ENCODE measurements at regions not wholly inside any gene's neighbourhood (a gene's known extent, or its start where the extent isn't known, plus 50 kb on each side); places are given as distances from the start of the nearest gene placed in this dataset.

DNA sequence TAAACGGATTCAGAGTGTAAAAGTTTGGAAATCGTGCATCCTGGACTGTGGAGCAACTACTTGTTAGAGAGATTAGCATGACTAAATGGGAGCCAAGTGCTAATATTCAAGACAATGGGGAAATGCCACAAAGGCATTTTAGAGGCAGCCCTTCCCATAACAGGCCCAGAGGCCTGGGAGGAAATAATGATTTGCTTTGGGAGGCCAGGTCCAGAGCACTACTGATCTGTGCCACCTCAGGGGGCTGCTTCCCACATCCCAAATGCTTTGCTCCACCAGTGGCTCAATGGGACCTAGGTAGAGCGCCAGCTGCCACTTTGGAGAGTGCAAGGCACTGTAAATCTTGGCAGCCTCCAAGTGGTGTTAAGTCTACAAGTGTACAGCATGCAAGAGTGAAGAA is 91.9 kb upstream of the HSF2 start:
- no peak for DNase-seq

DNA sequence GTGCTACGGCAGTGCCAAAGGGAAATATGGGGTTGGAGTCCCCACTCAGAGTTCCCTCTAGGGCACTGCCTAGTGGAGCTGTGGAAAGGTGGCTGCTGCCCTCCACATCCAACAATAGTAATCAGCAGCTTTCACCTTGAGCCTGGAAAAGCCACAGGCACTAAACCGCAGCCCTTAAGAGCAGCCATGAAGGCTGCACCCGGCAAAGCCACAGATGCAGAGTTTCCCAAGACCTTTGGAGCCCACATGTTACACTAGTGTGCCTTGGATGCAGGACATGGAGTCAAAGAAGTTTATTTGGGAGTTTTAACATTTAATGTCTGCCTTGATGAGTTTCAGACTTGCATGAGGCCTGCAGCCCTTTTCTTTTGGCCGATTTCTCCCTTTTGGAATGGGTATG is 91.4 kb upstream of the HSF2 start:
- DNase-seq = no peak

- DNase-seq = no peak
Observed at GRCh38 chr6:122315842-122316241, 83.6 kb upstream of the HSF2 start.

GRCh38 chr6:122322824-122323223 is 76.6 kb upstream of the HSF2 start:
- no peak for DNase-seq

GRCh38 chr6:122323361-122323760 is 76.1 kb upstream of the HSF2 start:
- no peak for DNase-seq

DNA sequence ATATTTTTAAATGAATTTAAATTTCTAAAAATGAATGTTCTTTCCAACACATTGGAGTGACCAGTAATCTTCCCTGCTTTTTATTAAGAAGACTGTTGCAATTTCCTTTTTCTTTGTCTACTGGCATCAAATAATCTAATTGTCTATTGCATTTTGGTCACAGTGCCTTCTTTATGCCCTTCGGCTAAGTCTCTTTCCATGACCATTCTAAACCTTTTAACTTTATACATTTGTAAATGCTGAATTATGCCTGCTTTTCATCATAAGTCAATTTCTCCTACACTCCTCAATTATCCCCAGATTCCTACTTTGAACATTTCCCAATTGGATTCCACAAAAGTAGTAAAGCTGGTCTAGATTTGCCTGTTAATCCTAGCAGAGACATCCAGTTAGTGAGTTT is 69.1 kb upstream of the HSF2 start:
- DNase-seq = no peak

DNA sequence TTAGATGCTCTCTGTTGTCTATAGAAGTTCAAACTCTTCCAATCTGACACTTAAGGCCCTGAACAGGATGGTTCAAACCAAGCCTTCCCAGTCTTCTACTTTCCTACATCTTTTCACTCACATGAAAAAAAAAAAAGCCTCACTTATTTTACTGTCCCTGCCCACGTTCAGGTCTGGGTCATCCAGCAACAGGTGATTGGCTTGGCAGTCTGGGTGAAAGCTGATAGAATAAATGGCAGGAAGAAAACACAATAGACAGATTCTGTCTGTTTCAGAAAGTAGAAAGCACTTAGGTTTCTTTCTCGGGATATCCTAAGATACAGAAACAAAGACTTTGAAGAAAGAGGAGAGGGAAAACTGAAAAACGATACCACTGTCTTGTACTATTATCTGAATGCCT is 61.8 kb upstream of the HSF2 start:
- no peak for DNase-seq

GRCh38 chr6:122339661-122340060 is 59.8 kb upstream of the HSF2 start:
- no peak for DNase-seq

GRCh38 chr6:122347280-122347679 is 52.2 kb upstream of the HSF2 start:
- DNase-seq = no peak

- no peak for DNase-seq
Observed at GRCh38 chr6:122347751-122348150, 51.7 kb upstream of the HSF2 start.
